ENCODE measurements at regions not wholly inside any gene's neighbourhood (a gene's known extent, or its start where the extent isn't known, plus 50 kb on each side); places are given as distances from the start of the nearest gene placed in this dataset.

DNA sequence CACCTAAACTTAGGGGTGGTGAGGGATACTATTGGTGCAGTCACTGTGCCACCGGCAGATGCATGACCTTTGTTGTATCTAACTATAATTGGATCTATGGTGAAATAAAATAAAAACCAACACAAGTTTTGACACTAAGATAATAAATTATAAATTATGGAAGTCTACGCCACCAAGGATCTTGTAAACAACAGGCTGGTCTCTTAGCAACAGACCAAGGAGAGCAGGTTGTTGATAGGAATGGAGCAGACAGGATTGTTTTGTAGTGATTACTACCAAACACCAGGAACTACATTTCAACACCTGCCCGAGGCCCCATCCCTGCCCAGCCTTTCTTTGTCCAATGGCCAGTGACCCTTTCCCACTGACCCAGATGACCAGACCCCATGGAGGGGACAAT lies 1178.0 kb downstream of the VRK1 start:
- TF ChIP-seq TAF1 (IDR thresholded peaks at IDR 0.05; ENCODE audit: low read depth) (no peak), EZH2 (IDR thresholded peaks at IDR 0.05; ENCODE audit: borderline replicate concordance, insufficient read depth, low read length, poor library complexity, severe bottlenecking) (no peak), RAD21 (conservative IDR thresholded peaks at IDR 0.05) (no peak), EP300 (conservative IDR thresholded peaks at IDR 0.05; ENCODE audit: poor library complexity, severe bottlenecking) (no peak), POLR2AphosphoS5 (IDR thresholded peaks at IDR 0.05) (no peak), SMC3 (conservative IDR thresholded peaks at IDR 0.05; ENCODE audit: poor library complexity) (no peak), MXI1 (conservative IDR thresholded peaks at IDR 0.05; ENCODE audit: poor library complexity, severe bottlenecking) (no peak)
- TF ChIP-seq, protein P1, sequence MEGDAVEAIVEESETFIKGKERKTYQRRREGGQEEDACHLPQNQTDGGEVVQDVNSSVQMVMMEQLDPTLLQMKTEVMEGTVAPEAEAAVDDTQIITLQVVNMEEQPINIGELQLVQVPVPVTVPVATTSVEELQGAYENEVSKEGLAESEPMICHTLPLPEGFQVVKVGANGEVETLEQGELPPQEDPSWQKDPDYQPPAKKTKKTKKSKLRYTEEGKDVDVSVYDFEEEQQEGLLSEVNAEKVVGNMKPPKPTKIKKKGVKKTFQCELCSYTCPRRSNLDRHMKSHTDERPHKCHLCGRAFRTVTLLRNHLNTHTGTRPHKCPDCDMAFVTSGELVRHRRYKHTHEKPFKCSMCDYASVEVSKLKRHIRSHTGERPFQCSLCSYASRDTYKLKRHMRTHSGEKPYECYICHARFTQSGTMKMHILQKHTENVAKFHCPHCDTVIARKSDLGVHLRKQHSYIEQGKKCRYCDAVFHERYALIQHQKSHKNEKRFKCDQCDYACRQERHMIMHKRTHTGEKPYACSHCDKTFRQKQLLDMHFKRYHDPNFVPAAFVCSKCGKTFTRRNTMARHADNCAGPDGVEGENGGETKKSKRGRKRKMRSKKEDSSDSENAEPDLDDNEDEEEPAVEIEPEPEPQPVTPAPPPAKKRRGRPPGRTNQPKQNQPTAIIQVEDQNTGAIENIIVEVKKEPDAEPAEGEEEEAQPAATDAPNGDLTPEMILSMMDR (IDR thresholded peaks at IDR 0.05; ENCODE audit: poor library complexity, severe bottlenecking) = no peak
- TF ChIP-seq, protein P2, sequence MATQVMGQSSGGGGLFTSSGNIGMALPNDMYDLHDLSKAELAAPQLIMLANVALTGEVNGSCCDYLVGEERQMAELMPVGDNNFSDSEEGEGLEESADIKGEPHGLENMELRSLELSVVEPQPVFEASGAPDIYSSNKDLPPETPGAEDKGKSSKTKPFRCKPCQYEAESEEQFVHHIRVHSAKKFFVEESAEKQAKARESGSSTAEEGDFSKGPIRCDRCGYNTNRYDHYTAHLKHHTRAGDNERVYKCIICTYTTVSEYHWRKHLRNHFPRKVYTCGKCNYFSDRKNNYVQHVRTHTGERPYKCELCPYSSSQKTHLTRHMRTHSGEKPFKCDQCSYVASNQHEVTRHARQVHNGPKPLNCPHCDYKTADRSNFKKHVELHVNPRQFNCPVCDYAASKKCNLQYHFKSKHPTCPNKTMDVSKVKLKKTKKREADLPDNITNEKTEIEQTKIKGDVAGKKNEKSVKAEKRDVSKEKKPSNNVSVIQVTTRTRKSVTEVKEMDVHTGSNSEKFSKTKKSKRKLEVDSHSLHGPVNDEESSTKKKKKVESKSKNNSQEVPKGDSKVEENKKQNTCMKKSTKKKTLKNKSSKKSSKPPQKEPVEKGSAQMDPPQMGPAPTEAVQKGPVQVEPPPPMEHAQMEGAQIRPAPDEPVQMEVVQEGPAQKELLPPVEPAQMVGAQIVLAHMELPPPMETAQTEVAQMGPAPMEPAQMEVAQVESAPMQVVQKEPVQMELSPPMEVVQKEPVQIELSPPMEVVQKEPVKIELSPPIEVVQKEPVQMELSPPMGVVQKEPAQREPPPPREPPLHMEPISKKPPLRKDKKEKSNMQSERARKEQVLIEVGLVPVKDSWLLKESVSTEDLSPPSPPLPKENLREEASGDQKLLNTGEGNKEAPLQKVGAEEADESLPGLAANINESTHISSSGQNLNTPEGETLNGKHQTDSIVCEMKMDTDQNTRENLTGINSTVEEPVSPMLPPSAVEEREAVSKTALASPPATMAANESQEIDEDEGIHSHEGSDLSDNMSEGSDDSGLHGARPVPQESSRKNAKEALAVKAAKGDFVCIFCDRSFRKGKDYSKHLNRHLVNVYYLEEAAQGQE (IDR thresholded peaks at IDR 0.05; ENCODE audit: borderline replicate concordance) = no peak

Measured in neural cell (in vitro differentiated cells).